ENCODE measurements at regions not wholly inside any gene's neighbourhood (a gene's known extent, or its start where the extent isn't known, plus 50 kb on each side); places are given as distances from the start of the nearest gene placed in this dataset.
A peak's percentile ranks its signal among the peaks of the same experiment; 100 is the strongest.

GRCh38 chr3:182671942-182672341 is 121.4 kb upstream of the ATP11B start:
- H3K27me3 Mint-ChIP-seq: peaks cover 20% of the 10 kb centered on the region
- H3K27ac Mint-ChIP-seq: no peak overlapping the region
- TF ChIP-seq CTCF (IDR thresholded peaks at IDR 0.05; ENCODE audit: unreplicated experiment): no peak
- H3K4me3 Mint-ChIP-seq (ENCODE audit: low read depth): no peak overlapping the region
- no peak for DNase-seq (ENCODE audit: low spot score, unreplicated experiment)
- no peaks in the 10 kb centered on the region for H3K36me3 Mint-ChIP-seq (ENCODE audit: insufficient read depth)
- H3K4me1 Mint-ChIP-seq (ENCODE audit: low read depth): no peaks in the 10 kb centered on the region
- peaks cover 6% of the 10 kb centered on the region for H3K9me3 Mint-ChIP-seq (ENCODE audit: low read depth)

GRCh38 chr3:182673336-182673735 is 120.0 kb upstream of the ATP11B start:
- Mint-ChIP-seq H3K9me3 (ENCODE audit: low read depth) (peaks cover 5% of the 10 kb centered on the region), H3K4me1 (ENCODE audit: low read depth) (no peaks in the 10 kb centered on the region), H3K27ac (no peak overlapping the region), H3K27me3 (peaks cover 19% of the 10 kb centered on the region), H3K4me3 (ENCODE audit: low read depth) (no peak overlapping the region), H3K36me3 (ENCODE audit: insufficient read depth) (no peaks in the 10 kb centered on the region)
- no peak for TF ChIP-seq CTCF (IDR thresholded peaks at IDR 0.05; ENCODE audit: unreplicated experiment)
- no peak for DNase-seq (ENCODE audit: low spot score, unreplicated experiment)

GRCh38 chr3:182682263-182683241 is 110.8 kb upstream of the ATP11B start:
- peak overlapping the region; percentile 97 for H3K27ac Mint-ChIP-seq

GRCh38 chr3:182683453-182683852 is 109.9 kb upstream of the ATP11B start:
- TF ChIP-seq CTCF (IDR thresholded peaks at IDR 0.05; ENCODE audit: unreplicated experiment): peak; percentile 89
- peak; percentile 57 for DNase-seq (ENCODE audit: low spot score, unreplicated experiment)
- Mint-ChIP-seq H3K4me3 (ENCODE audit: low read depth) (peak overlapping the region; percentile 85), H3K4me1 (ENCODE audit: low read depth) (peaks cover 27% of the 10 kb centered on the region), H3K36me3 (ENCODE audit: insufficient read depth) (no peaks in the 10 kb centered on the region), H3K27ac (peak overlapping the region; percentile 26), H3K9me3 (ENCODE audit: low read depth) (no peaks in the 10 kb centered on the region), H3K27me3 (peaks cover 8% of the 10 kb centered on the region)

More at GRCh38 chr3:182682263-182683241, 110.8 kb upstream of the ATP11B start:
- Mint-ChIP-seq H3K9me3 (ENCODE audit: low read depth) (no peaks in the 10 kb centered on the region), H3K36me3 (ENCODE audit: insufficient read depth) (no peaks in the 10 kb centered on the region), H3K4me3 (ENCODE audit: low read depth) (peak overlapping the region; percentile 85), H3K27me3 (peaks cover 8% of the 10 kb centered on the region), H3K4me1 (ENCODE audit: low read depth) (peaks cover 27% of the 10 kb centered on the region)
- DNase-seq (ENCODE audit: low spot score, unreplicated experiment): peak; percentile 62
- TF ChIP-seq CTCF (IDR thresholded peaks at IDR 0.05; ENCODE audit: unreplicated experiment): peak; percentile 60

GRCh38 chr3:182683858-182684257 is 109.4 kb upstream of the ATP11B start:
- H3K4me3 Mint-ChIP-seq (ENCODE audit: low read depth): no peak overlapping the region
- H3K4me1 Mint-ChIP-seq (ENCODE audit: low read depth): peaks cover 27% of the 10 kb centered on the region
- no peaks in the 10 kb centered on the region for H3K9me3 Mint-ChIP-seq (ENCODE audit: low read depth)
- H3K27ac Mint-ChIP-seq: peak overlapping the region; percentile 26
- peaks cover 8% of the 10 kb centered on the region for H3K27me3 Mint-ChIP-seq
- no peaks in the 10 kb centered on the region for H3K36me3 Mint-ChIP-seq (ENCODE audit: insufficient read depth)
- no peak for DNase-seq (ENCODE audit: low spot score, unreplicated experiment)
- TF ChIP-seq CTCF (IDR thresholded peaks at IDR 0.05; ENCODE audit: unreplicated experiment): no peak

Measured in progenitor cell of endocrine pancreas (in vitro differentiated cells).